Tibial nerve (tissue), 4 donors: ENCODE measurements at regions not wholly inside any gene's neighbourhood (a gene's known extent, or its start where the extent isn't known, plus 50 kb on each side); places are given as distances from the start of the nearest gene placed in this dataset.

Source experiments
- DNase-seq, 2 donors: peaks; one replicate each; pipeline ENCODE4 v3.0.0-alpha.2; 2019; ENCODE audit warnings: low spot score in 2 of 2
- H3K27ac ChIP-seq, 4 donors: fragments of 200-600 bp; sonication (generic) in 3 of 4; one replicate each; pipeline ENCODE4 v1.5.1; 2017 to 2019; ENCODE audit warnings: mild to moderate bottlenecking in 1 of 4
- H3K27me3 ChIP-seq, 2 donors: fragments of 200-600 bp; sonication (generic) in 1 of 2; one replicate each; pipeline versions ENCODE4 v1.5.1 to v1.6.0; 2017 to 2019
- H3K36me3 ChIP-seq, 3 donors: fragments of 200-600 bp; sonication (generic); one replicate each; pipeline ENCODE4 v1.5.1; 2018 to 2019
- H3K4me1 ChIP-seq, 4 donors: fragments of 200-600 bp; sonication (generic) in 3 of 4; one replicate each; pipeline ENCODE4 v1.5.1; 2017 to 2019
- H3K4me3 ChIP-seq, 4 donors: fragments of 200-600 bp; sonication (generic) in 3 of 4; one replicate each; pipeline ENCODE4 v1.5.1; 2017 to 2019; ENCODE audit warnings: mild to moderate bottlenecking in 1 of 4, moderate library complexity in 1 of 4
- H3K9me3 ChIP-seq, 4 donors: fragments of 200-600 bp; sonication (generic) in 3 of 4; one replicate each; pipeline ENCODE4 v1.5.1; 2017 to 2019
- CTCF ChIP-seq, 5 experiments: fragments of 200-600 bp in 3 of 5; fragments of 450-650 bp in 2 of 5; sonication (generic) in 3 of 5; IDR thresholded peaks; one replicate each; pipeline ENCODE4 v1.5.1; 2016 to 2019; ENCODE audit warnings: antibody characterized with exemption in 5 of 5, mild to moderate bottlenecking in 3 of 5, moderate library complexity in 2 of 5
- EP300 ChIP-seq, 2 donors: sonication (generic); formaldehyde crosslinking; IDR thresholded peaks; one replicate each; pipeline ENCODE4 v1.6.1; 2017; ENCODE audit warnings: antibody characterized with exemption in 2 of 2, mild to moderate bottlenecking in 1 of 2
- POLR2A ChIP-seq, 2 donors: fragments of 450-650 bp; IDR thresholded peaks; one replicate each; pipeline ENCODE4 v1.6.1; 2017; ENCODE audit warnings: antibody characterized with exemption in 2 of 2, mild to moderate bottlenecking in 2 of 2, moderate library complexity in 2 of 2
- WGBS, 2 donors: methylation state at CpG; one replicate each; pipeline ENCODE4 v1.1.5; 2018; 5-methylcytosine and 5-hydroxymethylcytosine counted together

- DNase-seq = no peak
- TF ChIP-seq EP300 (IDR thresholded peaks at IDR 0.05) = no peak
- TF ChIP-seq CTCF (IDR thresholded peaks at IDR 0.05) = no peak
- TF ChIP-seq POLR2A (IDR thresholded peaks at IDR 0.05) = no peak
- Histone ChIP-seq H3K9me3 (no peaks in the 10 kb centered on the region), H3K27me3 (no peaks in the 10 kb centered on the region), H3K36me3 (no peaks in the 10 kb centered on the region), H3K27ac (no peak overlapping the region), H3K4me3 (no peak overlapping the region), H3K4me1 (no peaks in the 10 kb centered on the region)
- WGBS, 2 donors = 82% methylated on average over 3 of the region's 3 CpGs
These were observed 1440.5 kb upstream of the SPRY2 start for GRCh38 chr13:81781471-81781870.

GRCh38 chr13:81779876-81780275 is 1439.0 kb upstream of the SPRY2 start:
- no peaks in the 10 kb centered on the region for H3K27me3 ChIP-seq
- no peaks in the 10 kb centered on the region for H3K4me1 ChIP-seq
- H3K27ac ChIP-seq = no peak overlapping the region
- H3K9me3 ChIP-seq = no peaks in the 10 kb centered on the region
- DNase-seq = no peak
- no peak overlapping the region for H3K4me3 ChIP-seq
- H3K36me3 ChIP-seq = no peaks in the 10 kb centered on the region
- TF ChIP-seq EP300 (IDR thresholded peaks at IDR 0.05) = no peak
- TF ChIP-seq CTCF (IDR thresholded peaks at IDR 0.05) = no peak
- no peak for TF ChIP-seq POLR2A (IDR thresholded peaks at IDR 0.05)

- TF ChIP-seq CTCF (IDR thresholded peaks at IDR 0.05) (no peak), EP300 (IDR thresholded peaks at IDR 0.05) (no peak), POLR2A (IDR thresholded peaks at IDR 0.05) (no peak)
- no peak overlapping the region for H3K27ac ChIP-seq
- no peak overlapping the region for H3K4me3 ChIP-seq
- no peaks in the 10 kb centered on the region for H3K27me3 ChIP-seq
- no peaks in the 10 kb centered on the region for H3K4me1 ChIP-seq
- H3K9me3 ChIP-seq = no peaks in the 10 kb centered on the region
- 92 to 93% methylated on average over 1 of the region's 1 CpG for WGBS, 2 donors
- DNase-seq = no peak
- no peaks in the 10 kb centered on the region for H3K36me3 ChIP-seq
These were observed 1437.4 kb upstream of the SPRY2 start for GRCh38 chr13:81778350-81778749.

GRCh38 chr13:81773263-81773662 is 1432.3 kb upstream of the SPRY2 start:
- H3K4me1 ChIP-seq = no peaks in the 10 kb centered on the region
- no peak overlapping the region for H3K27ac ChIP-seq
- no peaks in the 10 kb centered on the region for H3K9me3 ChIP-seq
- no peaks in the 10 kb centered on the region for H3K36me3 ChIP-seq
- TF ChIP-seq EP300 (IDR thresholded peaks at IDR 0.05) (no peak), CTCF (IDR thresholded peaks at IDR 0.05) (no peak), POLR2A (IDR thresholded peaks at IDR 0.05) (no peak)
- no peaks in the 10 kb centered on the region for H3K27me3 ChIP-seq
- 26 to 35% methylated on average over 1 of the region's 1 CpG for WGBS, 2 donors
- no peak for DNase-seq
- H3K4me3 ChIP-seq = no peak overlapping the region

- H3K27me3 ChIP-seq = no peaks in the 10 kb centered on the region
- WGBS, 2 donors = 55 to 59% methylated on average over 2 of the region's 2 CpGs
- H3K27ac ChIP-seq = no peak overlapping the region
- H3K36me3 ChIP-seq = no peaks in the 10 kb centered on the region
- DNase-seq = no peak
- no peaks in the 10 kb centered on the region for H3K9me3 ChIP-seq
- H3K4me1 ChIP-seq = no peaks in the 10 kb centered on the region
- no peak for TF ChIP-seq EP300 (IDR thresholded peaks at IDR 0.05)
- no peak for TF ChIP-seq CTCF (IDR thresholded peaks at IDR 0.05)
- no peak for TF ChIP-seq POLR2A (IDR thresholded peaks at IDR 0.05)
- no peak overlapping the region for H3K4me3 ChIP-seq
These were observed 1431.0 kb upstream of the SPRY2 start for GRCh38 chr13:81771951-81772350.
